ENCODE measurements at regions not wholly inside any gene's neighbourhood (a gene's known extent, or its start where the extent isn't known, plus 50 kb on each side); places are given as distances from the start of the nearest gene placed in this dataset.
A peak's percentile ranks its signal among the peaks of the same experiment; 100 is the strongest.

GRCh38 chr14:104359301-104359968 lies 220.1 kb upstream of the C14orf180 start:
- no peak for DNase-seq

GRCh38 chr14:104359969-104360442 lies 219.6 kb upstream of the C14orf180 start:
- no peak for DNase-seq

GRCh38 chr14:104360501-104360900 lies 219.1 kb upstream of the C14orf180 start:
- no peak for DNase-seq

GRCh38 chr14:104361101-104361591 lies 218.4 kb upstream of the C14orf180 start:
- no peak for DNase-seq

GRCh38 chr14:104361921-104362681 lies 217.5 kb upstream of the C14orf180 start:
- DNase-seq, result no peak

- DNase-seq, result no peak
Observed at GRCh38 chr14:104362761-104363605, 216.6 kb upstream of the C14orf180 start.

- no peak for DNase-seq
Observed at GRCh38 chr14:104363891-104364760, 215.4 kb upstream of the C14orf180 start.

GRCh38 chr14:104364830-104365229 lies 214.7 kb upstream of the C14orf180 start:
- no peak for DNase-seq

- no peak for DNase-seq
Observed at GRCh38 chr14:104366931-104367865, 212.4 kb upstream of the C14orf180 start.

- DNase-seq, result peak in 1 of 2 experiments; percentile 13
Observed at GRCh38 chr14:104367866-104368750, 211.5 kb upstream of the C14orf180 start.

- no peak for DNase-seq
Observed at GRCh38 chr14:104368751-104369100, 210.8 kb upstream of the C14orf180 start.

- DNase-seq, result no peak
Observed at GRCh38 chr14:104369208-104369607, 210.4 kb upstream of the C14orf180 start.

- peak in 1 of 2 experiments; percentile 35 for DNase-seq
Observed at GRCh38 chr14:104370256-104370870, 209.2 kb upstream of the C14orf180 start.

- DNase-seq, result no peak
Observed at GRCh38 chr14:104371031-104371430, 208.5 kb upstream of the C14orf180 start.

GRCh38 chr14:104371917-104372316 lies 207.6 kb upstream of the C14orf180 start:
- no peak for DNase-seq

- no peak for DNase-seq
Observed at GRCh38 chr14:104372390-104373054, 207.0 kb upstream of the C14orf180 start.

GRCh38 chr14:104373055-104373854 lies 206.3 kb upstream of the C14orf180 start:
- peak; percentile 66 to 87 for DNase-seq
